NCI-H226 (cell line): ENCODE measurements at regions not wholly inside any gene's neighbourhood (a gene's known extent, or its start where the extent isn't known, plus 50 kb on each side); places are given as distances from the start of the nearest gene placed in this dataset.

Experiments
- DNase-seq: peaks from one replicate; pipeline ENCODE4 v3.0.0-alpha.2; 2015

GRCh38 chr14:31944256-31945073, 132.6 kb upstream of the ARHGAP5 start:
- DNase-seq, result no peak

- DNase-seq, result no peak
Measured at GRCh38 chr14:31945074-31945613, 132.0 kb upstream of the ARHGAP5 start.

- DNase-seq, result no peak
Measured at GRCh38 chr14:31945701-31946100, 131.4 kb upstream of the ARHGAP5 start.

- DNase-seq, result no peak
Measured at GRCh38 chr14:31947076-31947475, 130.0 kb upstream of the ARHGAP5 start.

- DNase-seq, result no peak
Measured at GRCh38 chr14:31947680-31948595, 129.2 kb upstream of the ARHGAP5 start.

GRCh38 chr14:31949709-31950108, 127.4 kb upstream of the ARHGAP5 start:
- peak; percentile 45 for DNase-seq

GRCh38 chr14:31950331-31950730, 126.8 kb upstream of the ARHGAP5 start:
- DNase-seq, result no peak

- DNase-seq, result peak; percentile 80
Measured at GRCh38 chr14:31950764-31951637, 126.1 kb upstream of the ARHGAP5 start.

- no peak for DNase-seq
Measured at GRCh38 chr14:31951638-31951964, 125.5 kb upstream of the ARHGAP5 start.

GRCh38 chr14:31952573-31952972, 124.5 kb upstream of the ARHGAP5 start:
- DNase-seq, result no peak

- DNase-seq, result no peak
Measured at GRCh38 chr14:31953210-31953609, 123.9 kb upstream of the ARHGAP5 start.

GRCh38 chr14:31954991-31955390, 122.1 kb upstream of the ARHGAP5 start:
- peak; percentile 34 for DNase-seq

- peak; percentile 69 for DNase-seq
Measured at GRCh38 chr14:31955936-31956579, 121.0 kb upstream of the ARHGAP5 start.

GRCh38 chr14:31957565-31957964, 119.5 kb upstream of the ARHGAP5 start:
- no peak for DNase-seq

GRCh38 chr14:31960039-31960438, 117.1 kb upstream of the ARHGAP5 start:
- DNase-seq, result no peak

- no peak for DNase-seq
Measured at GRCh38 chr14:31961896-31962295, 115.2 kb upstream of the ARHGAP5 start.

- DNase-seq, result no peak
Measured at GRCh38 chr14:31962920-31963319, 114.2 kb upstream of the ARHGAP5 start.

GRCh38 chr14:31963587-31963986, 113.5 kb upstream of the ARHGAP5 start:
- no peak for DNase-seq

GRCh38 chr14:31964490-31964889, 112.6 kb upstream of the ARHGAP5 start:
- DNase-seq, result no peak

GRCh38 chr14:31965071-31965734, 111.9 kb upstream of the ARHGAP5 start:
- no peak for DNase-seq

GRCh38 chr14:31965735-31966598, 111.1 kb upstream of the ARHGAP5 start:
- peak; percentile 84 for DNase-seq
